Lower leg skin (tissue), 4 donors: ENCODE measurements at regions not wholly inside any gene's neighbourhood (a gene's known extent, or its start where the extent isn't known, plus 50 kb on each side); places are given as distances from the start of the nearest gene placed in this dataset.

Experiments
- DNase-seq, 2 donors: peaks; one replicate each; pipeline ENCODE4 v3.0.0-alpha.2; 2019; ENCODE audit warnings: low spot score in 2 of 2
- H3K4me3 ChIP-seq: fragments of 200-600 bp; sonication (generic); 2 replicates; pipeline ENCODE4 v1.5.1; 2017; ENCODE audit warnings: mild to moderate bottlenecking, low read depth; ENCODE audit not compliant: poor library complexity, severe bottlenecking
- CTCF ChIP-seq, 3 donors: fragments of 450-650 bp; IDR thresholded peaks; one replicate each; pipeline ENCODE4 v1.5.1; 2016; ENCODE audit warnings: antibody characterized with exemption in 3 of 3, mild to moderate bottlenecking in 3 of 3, moderate library complexity in 2 of 3
- POLR2A ChIP-seq, 2 donors: fragments of 450-650 bp; IDR thresholded peaks; one replicate each; pipeline ENCODE4 v1.6.1; 2016 to 2017; ENCODE audit warnings: antibody characterized with exemption in 2 of 2, mild to moderate bottlenecking in 1 of 2, moderate library complexity in 1 of 2
- WGBS, 2 donors: methylation state at CpG; one replicate each; pipeline ENCODE4 v1.1.5; 2018; 5-methylcytosine and 5-hydroxymethylcytosine counted together
- intact Hi-C: fragments of 100-400 bp; cut with DNase I; formaldehyde crosslinking; loops from one replicate; pipeline ENCODE4 v1.15.0; 2023; ENCODE audit warnings: low total_unique reads

- 90 to 94% methylated on average over 4 of the region's 4 CpGs for WGBS, 2 donors
- intact Hi-C loops = no loop called here
- H3K4me3 ChIP-seq = no peak overlapping the region
- no peak for DNase-seq
- no peak for TF ChIP-seq CTCF (IDR thresholded peaks at IDR 0.05)
- TF ChIP-seq POLR2A (IDR thresholded peaks at IDR 0.05) = no peak
Measured at GRCh38 chr14:80414080-80414479, 202.8 kb upstream of the DIO2 start.

GRCh38 chr14:80404413-80404812 lies 193.1 kb upstream of the DIO2 start:
- WGBS, 2 donors = 83 to 89% methylated on average over 1 of the region's 1 CpG

GRCh38 chr14:80403036-80403435 lies 191.7 kb upstream of the DIO2 start:
- TF ChIP-seq CTCF (IDR thresholded peaks at IDR 0.05) = no peak
- TF ChIP-seq POLR2A (IDR thresholded peaks at IDR 0.05) = no peak
- DNase-seq = no peak
- intact Hi-C loops = no loop called here
- H3K4me3 ChIP-seq = no peak overlapping the region
- WGBS, 2 donors = 89 to 95% methylated on average over 1 of the region's 1 CpG

More at GRCh38 chr14:80404413-80404812, 193.1 kb upstream of the DIO2 start:
- DNase-seq = no peak
- H3K4me3 ChIP-seq = no peak overlapping the region
- intact Hi-C loops = no loop called here
- TF ChIP-seq POLR2A (IDR thresholded peaks at IDR 0.05) = no peak
- no peak for TF ChIP-seq CTCF (IDR thresholded peaks at IDR 0.05)

- no peak for DNase-seq
- no peak overlapping the region for H3K4me3 ChIP-seq
- TF ChIP-seq POLR2A (IDR thresholded peaks at IDR 0.05) (no peak), CTCF (IDR thresholded peaks at IDR 0.05) (no peak)
- WGBS, 2 donors = 73 to 76% methylated on average over 2 of the region's 2 CpGs
- intact Hi-C loops = no loop called here
Measured at GRCh38 chr14:80395031-80395430, 183.7 kb upstream of the DIO2 start.

- 0 to 49% methylated on average over 1 of the region's 1 CpG for WGBS, 2 donors
- intact Hi-C loops = no loop called here
- no peak overlapping the region for H3K4me3 ChIP-seq
- no peak for TF ChIP-seq CTCF (IDR thresholded peaks at IDR 0.05)
- no peak for TF ChIP-seq POLR2A (IDR thresholded peaks at IDR 0.05)
- no peak for DNase-seq
Measured at GRCh38 chr14:80393766-80394165, 182.5 kb upstream of the DIO2 start.

- DNase-seq = no peak
- intact Hi-C loops = no loop called here
- TF ChIP-seq CTCF (IDR thresholded peaks at IDR 0.05) (no peak), POLR2A (IDR thresholded peaks at IDR 0.05) (no peak)
- WGBS, 2 donors = 85 to 95% methylated on average over 1 of the region's 1 CpG
- H3K4me3 ChIP-seq = no peak overlapping the region
Measured at GRCh38 chr14:80390906-80391305, 179.6 kb upstream of the DIO2 start.
